ENCODE measurements at regions not wholly inside any gene's neighbourhood (a gene's known extent, or its start where the extent isn't known, plus 50 kb on each side); places are given as distances from the start of the nearest gene placed in this dataset.

DNA sequence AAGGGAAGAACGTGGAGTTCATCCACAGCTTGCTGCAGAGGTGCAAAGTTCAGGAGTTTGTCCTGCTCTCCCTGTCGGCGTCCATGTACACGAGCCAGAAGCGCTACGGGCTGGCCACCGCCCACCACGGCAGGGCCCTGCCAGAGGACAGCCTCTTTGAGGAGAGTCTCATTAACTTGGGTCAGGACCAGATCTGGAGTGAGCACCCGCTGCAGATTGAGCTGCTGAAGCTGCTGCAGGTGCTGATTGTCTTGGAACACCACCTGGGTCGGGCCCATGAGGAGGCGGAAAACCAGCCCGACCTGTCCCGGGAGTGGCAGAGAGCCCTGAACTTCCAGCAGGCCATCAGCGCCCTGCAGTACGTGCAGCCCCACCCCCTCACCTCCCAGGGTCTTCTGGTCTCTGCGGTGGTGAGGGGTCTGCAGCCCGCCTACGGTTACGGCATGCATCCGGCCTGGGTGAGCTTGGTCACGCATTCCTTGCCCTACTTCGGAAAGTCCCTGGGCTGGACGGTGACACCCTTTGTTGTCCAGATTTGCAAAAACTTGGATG is 73.8 kb upstream of the MORC3 start:
- TF ChIP-seq SP1 (IDR thresholded peaks at IDR 0.05; ENCODE audit: low read depth, low read length): no peak
- no peak for TF ChIP-seq POLR2A (IDR thresholded peaks at IDR 0.05; ENCODE audit: control extremely low read depth in 1 of 2, low read depth in 2 of 2, low read length in 2 of 2)
- TF ChIP-seq NANOG (IDR thresholded peaks at IDR 0.05; ENCODE audit: insufficient read depth, low read depth, low read length, poor library complexity, severe bottlenecking): no peak
- no peak for TF ChIP-seq POLR2AphosphoS5 (IDR thresholded peaks at IDR 0.05; ENCODE audit: low read depth, low read length)
- TF ChIP-seq SIN3A (conservative IDR thresholded peaks at IDR 0.05 in 1 of 2, IDR thresholded peaks at IDR 0.05 in 1 of 2; ENCODE audit: low read depth in 1 of 2, low read length in 2 of 2): no peak
- no peak for TF ChIP-seq CTCF (IDR thresholded peaks at IDR 0.05; ENCODE audit: control extremely low read depth in 1 of 3, insufficient read depth in 1 of 3, low read depth in 1 of 3, low read length in 3 of 3)

Measured in H1 (cell line).